IPS-20b (cell line): ENCODE measurements at regions not wholly inside any gene's neighbourhood (a gene's known extent, or its start where the extent isn't known, plus 50 kb on each side); places are given as distances from the start of the nearest gene placed in this dataset.

Source experiments
- H3K27ac ChIP-seq: one replicate; pipeline ENCODE4 v1.5.1; 2013; ENCODE audit warnings: low read length
- H3K27me3 ChIP-seq: 2 replicates; pipeline ENCODE4 v1.6.1; 2013; ENCODE audit warnings: mild to moderate bottlenecking, low read length, inconsistent platforms; ENCODE audit not compliant: insufficient read depth
- H3K36me3 ChIP-seq: 2 replicates; pipeline ENCODE4 v1.6.1; 2013; ENCODE audit warnings: low read depth, mild to moderate bottlenecking, inconsistent platforms, low read length, moderate library complexity; ENCODE audit not compliant: insufficient read depth
- H3K4me1 ChIP-seq: 2 replicates; pipeline ENCODE4 v1.6.1; 2013; ENCODE audit warnings: mild to moderate bottlenecking, control low read depth, inconsistent platforms, low read length, moderate library complexity; ENCODE audit not compliant: insufficient read depth
- H3K4me3 ChIP-seq: 2 replicates; pipeline ENCODE4 v1.5.1; 2013; ENCODE audit warnings: mild to moderate bottlenecking, low read length, inconsistent platforms
- H3K9ac ChIP-seq: 2 replicates; pipeline ENCODE4 v1.6.1; 2013; ENCODE audit warnings: low read depth, mild to moderate bottlenecking, inconsistent platforms, low read length, moderate library complexity
- H3K9me3 ChIP-seq: 2 replicates; pipeline ENCODE4 v1.6.1; 2013; ENCODE audit warnings: mild to moderate bottlenecking, low read depth, low read length, inconsistent platforms; ENCODE audit not compliant: insufficient read depth

DNA sequence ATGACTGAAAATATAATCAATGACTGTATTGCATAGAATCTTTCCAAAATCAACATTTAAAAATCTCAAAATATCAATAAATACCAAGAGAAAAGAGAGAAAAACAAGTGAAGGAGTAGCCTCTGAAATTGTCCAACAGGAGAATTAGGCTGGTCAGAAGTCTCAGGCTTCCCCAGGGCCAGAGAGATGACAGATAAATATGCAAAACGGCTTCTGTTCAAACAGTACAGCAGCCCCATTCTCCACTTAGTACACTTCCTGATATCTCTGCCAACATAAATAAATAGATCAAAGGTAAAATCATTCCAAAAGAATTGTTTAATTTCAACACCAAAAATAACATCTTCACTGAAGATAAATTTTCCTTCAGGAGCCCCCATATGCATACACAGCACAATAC, 204.7 kb upstream of the GABRA2 start:
- no peak overlapping the region for H3K27ac ChIP-seq
- H3K36me3 ChIP-seq, result no peaks in the 10 kb centered on the region
- no peaks in the 10 kb centered on the region for H3K9me3 ChIP-seq
- H3K27me3 ChIP-seq, result no peaks in the 10 kb centered on the region
- H3K4me3 ChIP-seq, result no peak overlapping the region
- H3K4me1 ChIP-seq, result no peaks in the 10 kb centered on the region
- no peak overlapping the region for H3K9ac ChIP-seq

DNA sequence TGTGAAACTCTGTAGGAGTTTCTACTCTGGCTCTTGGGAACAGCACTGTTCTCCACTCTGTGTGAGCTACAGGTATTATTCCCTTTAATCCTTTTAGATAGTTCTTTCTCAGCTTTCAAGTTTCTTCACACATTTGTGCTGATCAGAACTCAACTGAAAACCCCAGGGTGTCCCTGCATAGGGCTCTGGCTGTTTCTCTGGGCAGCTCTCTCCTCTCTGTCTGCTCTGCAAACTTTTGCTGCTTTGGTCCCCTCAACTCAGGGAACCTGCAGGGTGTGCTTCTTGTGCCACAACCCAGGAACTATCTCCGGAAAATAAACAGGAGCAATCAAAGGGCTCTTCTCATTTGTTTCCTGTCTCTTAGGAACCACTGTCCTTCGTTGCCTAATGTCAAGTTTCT, 196.6 kb upstream of the GABRA2 start:
- Histone ChIP-seq H3K9ac (no peak overlapping the region; the same call in 1 of the 2 replicates), H3K27me3 (no peaks in the 10 kb centered on the region), H3K27ac (no peak overlapping the region), H3K4me1 (peaks cover 8% of the 10 kb centered on the region; the same call in 1 of the 2 replicates), H3K36me3 (no peaks in the 10 kb centered on the region), H3K9me3 (no peaks in the 10 kb centered on the region), H3K4me3 (no peak overlapping the region)

DNA sequence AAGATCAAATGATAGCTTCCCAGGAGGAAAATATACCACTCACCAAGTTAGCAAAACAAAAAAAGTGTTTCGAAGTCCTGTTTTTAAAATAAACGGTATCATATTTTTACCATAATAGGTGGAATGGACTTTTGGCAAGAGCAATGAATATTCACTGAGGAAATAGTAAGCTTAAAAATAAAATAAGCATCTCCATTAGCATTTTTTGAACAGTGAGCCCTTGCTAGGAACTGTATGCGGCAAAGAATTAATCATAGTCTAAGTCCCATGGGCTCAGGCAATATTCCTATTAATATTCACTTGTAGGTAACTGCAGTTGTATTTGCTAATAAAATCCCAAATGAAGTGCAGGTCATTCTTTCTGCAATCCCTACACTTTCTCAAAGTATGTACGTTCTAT, 191.7 kb upstream of the GABRA2 start:
- Histone ChIP-seq H3K9ac (no peak overlapping the region), H3K36me3 (no peaks in the 10 kb centered on the region), H3K27ac (no peak overlapping the region), H3K4me1 (peaks cover 6% of the 10 kb centered on the region; the same call in 1 of the 2 replicates), H3K9me3 (no peaks in the 10 kb centered on the region), H3K27me3 (no peaks in the 10 kb centered on the region), H3K4me3 (no peak overlapping the region)

DNA sequence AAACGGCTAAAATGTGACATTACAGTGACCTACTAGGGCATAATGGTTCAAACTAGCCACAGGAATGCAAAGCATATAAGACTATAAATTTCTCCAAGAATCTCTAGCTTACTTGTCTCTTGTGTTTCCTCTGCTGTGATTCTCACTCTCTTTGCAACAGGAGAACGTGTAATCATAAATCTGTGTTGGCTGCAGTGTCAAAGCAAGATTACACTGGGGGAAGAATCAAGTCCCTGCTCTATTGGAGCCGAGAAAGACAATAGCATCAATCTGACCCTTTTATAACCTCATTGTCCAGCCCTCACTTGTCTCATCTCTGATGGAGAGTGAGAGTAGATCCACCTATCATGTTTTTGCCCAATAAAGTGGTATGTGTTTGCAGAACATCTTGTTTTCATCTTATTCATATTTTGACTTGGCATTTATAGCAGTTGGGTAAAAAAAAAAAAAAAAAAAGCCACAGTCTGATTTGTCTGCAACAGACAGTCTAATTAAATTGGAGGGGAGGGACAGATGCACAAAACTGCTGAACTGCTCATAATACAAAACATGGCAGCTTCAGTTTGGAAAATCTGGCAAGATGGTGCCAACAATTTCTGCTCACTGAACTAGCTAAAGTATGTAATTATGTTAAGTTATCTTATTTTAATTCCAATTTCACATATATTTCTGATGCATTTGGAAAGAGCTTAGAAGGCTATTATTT, 165.0 kb upstream of the GABRA2 start:
- H3K27ac ChIP-seq, result no peak overlapping the region

DNA sequence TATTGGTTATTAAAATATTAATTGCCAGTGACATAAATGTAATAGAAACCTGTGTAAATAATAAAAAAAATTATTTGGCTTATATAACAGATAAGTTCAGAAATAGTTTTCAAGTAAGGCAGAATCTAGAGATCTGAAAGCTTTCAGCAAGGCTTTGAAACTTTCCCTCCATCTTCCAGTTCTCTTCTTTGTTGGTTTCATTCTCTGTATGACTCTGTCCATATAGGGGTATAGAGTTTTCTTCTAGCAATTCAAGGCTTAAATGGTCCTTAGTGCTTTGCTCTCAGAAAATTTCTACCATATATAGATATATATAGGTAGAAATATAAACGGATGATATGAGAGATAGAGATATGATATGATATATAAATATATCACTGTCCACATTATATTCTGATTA, 160.5 kb upstream of the GABRA2 start:
- H3K27ac ChIP-seq, result no peak overlapping the region
- no peaks in the 10 kb centered on the region for H3K36me3 ChIP-seq
- H3K4me1 ChIP-seq, result no peaks in the 10 kb centered on the region; the same call in 1 of the 2 replicates

More for the DNA sequence above, 165.0 kb upstream of the GABRA2 start:
- Histone ChIP-seq H3K9me3 (no peaks in the 10 kb centered on the region), H3K9ac (no peak overlapping the region), H3K36me3 (no peaks in the 10 kb centered on the region), H3K4me1 (no peaks in the 10 kb centered on the region; the same call in 1 of the 2 replicates), H3K4me3 (no peak overlapping the region), H3K27me3 (no peaks in the 10 kb centered on the region)

DNA sequence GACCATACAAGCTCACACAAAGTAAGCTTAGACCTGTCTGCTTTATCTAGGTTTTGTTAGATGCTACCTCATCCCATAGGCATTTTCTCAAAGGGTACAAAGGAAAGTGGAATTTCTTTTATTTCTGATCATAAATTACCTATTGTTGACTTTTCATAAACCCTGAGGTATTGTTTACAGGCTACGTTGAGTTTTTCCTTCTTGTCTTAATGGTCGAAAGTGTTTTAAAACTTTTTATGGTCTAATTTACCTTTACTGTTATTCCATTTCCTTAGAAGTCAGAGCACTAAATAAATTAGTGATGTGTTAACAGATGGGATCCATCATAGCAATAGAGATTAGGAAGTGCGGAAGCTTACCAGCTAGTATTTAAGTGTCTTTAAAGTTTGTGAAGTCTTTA, 159.2 kb upstream of the GABRA2 start:
- Histone ChIP-seq H3K9me3 (no peaks in the 10 kb centered on the region), H3K9ac (no peak overlapping the region), H3K4me3 (no peak overlapping the region)

More for the DNA sequence above, 160.5 kb upstream of the GABRA2 start:
- Histone ChIP-seq H3K9me3 (no peaks in the 10 kb centered on the region), H3K4me3 (no peak overlapping the region), H3K27me3 (no peaks in the 10 kb centered on the region), H3K9ac (no peak overlapping the region)

DNA sequence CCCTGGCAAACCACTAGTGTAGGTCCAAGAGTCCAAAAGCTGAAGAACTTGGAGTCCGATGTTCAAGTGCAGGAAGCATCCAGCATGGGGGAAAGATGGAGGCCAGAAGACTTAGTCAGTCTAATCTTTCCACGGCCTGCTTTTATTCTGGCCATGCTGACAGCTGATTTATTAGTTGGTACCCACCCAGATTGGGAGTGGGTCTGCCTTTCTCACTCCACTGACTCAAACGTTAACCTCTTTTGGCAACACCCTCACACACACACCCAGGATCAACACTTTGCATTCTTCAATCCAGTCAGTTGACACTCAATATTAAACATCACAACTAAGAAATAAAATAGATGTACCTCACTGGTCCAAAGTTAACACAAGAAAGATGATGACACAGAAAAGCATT, 134.8 kb upstream of the GABRA2 start:
- Histone ChIP-seq H3K4me3 (no peak overlapping the region), H3K9me3 (peaks cover 7% of the 10 kb centered on the region), H3K9ac (no peak overlapping the region), H3K36me3 (no peaks in the 10 kb centered on the region), H3K27ac (no peak overlapping the region), H3K4me1 (no peaks in the 10 kb centered on the region), H3K27me3 (no peaks in the 10 kb centered on the region)

More for the DNA sequence above, 159.2 kb upstream of the GABRA2 start:
- Histone ChIP-seq H3K27me3 (no peaks in the 10 kb centered on the region), H3K36me3 (no peaks in the 10 kb centered on the region), H3K4me1 (no peaks in the 10 kb centered on the region; the same call in 1 of the 2 replicates), H3K27ac (no peak overlapping the region)

DNA sequence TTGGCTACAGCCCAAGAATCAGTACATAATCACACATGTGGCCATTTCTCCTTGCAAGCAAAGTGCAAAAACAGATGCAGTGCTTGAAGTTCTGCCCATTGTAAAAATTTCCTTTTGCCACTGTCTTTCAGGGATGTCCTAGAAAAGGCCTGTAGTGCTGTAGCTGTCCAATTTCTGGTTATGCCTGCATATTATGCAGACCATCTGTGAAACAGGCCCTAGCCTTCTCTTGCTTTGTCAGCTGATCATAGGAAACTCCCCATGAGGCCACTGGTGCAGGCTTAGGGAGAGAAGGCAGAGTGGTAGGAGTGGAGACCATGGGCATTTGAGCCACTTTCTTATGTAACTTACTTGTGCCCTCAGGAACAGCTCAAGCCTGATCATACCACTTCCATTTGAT, 130.4 kb upstream of the GABRA2 start:
- H3K36me3 ChIP-seq, result no peaks in the 10 kb centered on the region
- H3K27ac ChIP-seq, result no peak overlapping the region
- H3K4me3 ChIP-seq, result no peak overlapping the region
- H3K9me3 ChIP-seq, result peaks cover 7% of the 10 kb centered on the region
- H3K27me3 ChIP-seq, result no peaks in the 10 kb centered on the region
- H3K4me1 ChIP-seq, result no peaks in the 10 kb centered on the region
- no peak overlapping the region for H3K9ac ChIP-seq

DNA sequence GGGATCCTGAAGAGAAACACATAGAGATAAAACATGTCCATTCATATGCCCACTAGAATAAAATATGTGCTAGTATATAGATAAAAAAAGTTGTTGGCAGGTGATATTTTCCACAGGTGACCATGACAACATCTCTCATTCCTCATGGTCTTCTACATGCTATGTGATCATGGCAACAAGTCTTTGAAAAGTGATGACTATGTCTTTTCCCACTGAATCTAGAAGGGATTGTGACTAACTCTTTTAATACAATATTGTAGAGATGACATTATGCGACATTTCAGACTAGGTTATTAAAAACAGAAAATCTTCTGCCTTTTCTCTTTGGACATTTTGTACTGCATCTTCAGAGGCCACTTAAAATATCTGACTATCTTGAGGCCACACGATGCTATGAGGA, 126.0 kb upstream of the GABRA2 start:
- H3K4me1 ChIP-seq, result no peaks in the 10 kb centered on the region
- H3K4me3 ChIP-seq, result no peak overlapping the region
- no peaks in the 10 kb centered on the region for H3K9me3 ChIP-seq
- H3K27me3 ChIP-seq, result no peaks in the 10 kb centered on the region
- no peaks in the 10 kb centered on the region for H3K36me3 ChIP-seq
- H3K27ac ChIP-seq, result no peak overlapping the region
- H3K9ac ChIP-seq, result no peak overlapping the region

DNA sequence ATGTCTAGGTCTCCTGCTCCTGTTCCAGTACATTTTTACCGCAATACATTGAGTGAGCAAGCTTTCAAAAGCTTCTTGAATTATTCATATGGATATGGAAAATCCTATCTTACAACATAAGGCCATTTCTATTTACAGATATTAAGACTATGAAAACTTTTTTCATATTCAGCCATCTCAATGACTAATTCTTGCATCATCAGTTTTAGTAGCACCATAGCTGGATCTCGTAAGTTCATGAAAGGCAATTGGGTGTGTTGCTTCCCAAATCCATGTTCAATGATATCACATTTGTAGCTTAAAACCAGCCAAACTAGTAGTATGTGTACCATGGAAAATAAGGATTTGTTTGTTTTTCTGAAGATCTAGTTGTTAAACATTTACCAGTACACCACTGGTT, 118.3 kb upstream of the GABRA2 start:
- Histone ChIP-seq H3K9ac (no peak overlapping the region), H3K36me3 (no peaks in the 10 kb centered on the region), H3K27ac (no peak overlapping the region), H3K9me3 (no peaks in the 10 kb centered on the region), H3K4me1 (no peaks in the 10 kb centered on the region), H3K4me3 (no peak overlapping the region), H3K27me3 (no peaks in the 10 kb centered on the region)

DNA sequence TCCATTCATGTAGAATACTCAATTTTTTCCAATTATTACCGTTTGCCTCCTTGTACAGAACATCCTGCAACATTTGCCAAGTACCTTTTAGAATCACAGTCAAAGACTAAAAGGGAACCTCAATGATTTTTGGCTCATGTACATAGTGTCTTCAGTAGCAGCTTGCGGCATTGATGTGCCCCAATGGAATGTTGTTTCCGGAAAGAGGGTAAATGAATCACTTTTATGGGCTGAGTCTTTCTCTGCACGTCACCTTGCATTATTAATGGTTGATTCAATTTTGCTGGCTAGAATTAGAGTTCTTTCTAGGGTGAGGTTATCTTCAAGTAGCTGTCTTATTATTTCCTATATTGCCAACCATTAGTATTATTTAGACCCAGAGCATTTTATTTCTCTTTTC, 116.9 kb upstream of the GABRA2 start:
- no peaks in the 10 kb centered on the region for H3K9me3 ChIP-seq
- H3K4me3 ChIP-seq, result no peak overlapping the region
- no peak overlapping the region for H3K27ac ChIP-seq
- no peaks in the 10 kb centered on the region for H3K36me3 ChIP-seq
- no peak overlapping the region for H3K9ac ChIP-seq
- H3K4me1 ChIP-seq, result no peaks in the 10 kb centered on the region
- H3K27me3 ChIP-seq, result no peaks in the 10 kb centered on the region

DNA sequence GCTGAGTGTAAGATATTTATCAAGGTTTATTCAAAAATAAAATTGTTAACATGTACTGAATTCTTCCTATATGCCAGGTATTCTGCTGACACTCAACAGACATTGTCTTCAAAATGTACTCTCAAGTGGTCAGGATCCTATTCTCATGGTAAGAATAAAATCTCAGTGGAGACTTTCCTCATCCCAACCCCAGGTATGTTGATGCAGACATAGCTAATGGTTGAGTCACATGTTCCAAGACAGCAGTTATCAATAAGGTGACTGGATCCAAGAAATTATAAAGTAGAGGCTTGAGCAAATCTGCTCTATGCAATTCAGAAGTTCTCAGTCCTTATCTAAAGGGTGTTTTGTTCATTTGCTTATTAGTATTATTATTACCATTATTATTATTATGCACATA, 115.2 kb upstream of the GABRA2 start:
- Histone ChIP-seq H3K4me3 (no peak overlapping the region), H3K4me1 (no peaks in the 10 kb centered on the region), H3K9me3 (no peaks in the 10 kb centered on the region), H3K27ac (no peak overlapping the region), H3K27me3 (no peaks in the 10 kb centered on the region), H3K36me3 (no peaks in the 10 kb centered on the region), H3K9ac (no peak overlapping the region)
